ENCODE measurements at regions not wholly inside any gene's neighbourhood (a gene's known extent, or its start where the extent isn't known, plus 50 kb on each side); places are given as distances from the start of the nearest gene placed in this dataset.

DNA sequence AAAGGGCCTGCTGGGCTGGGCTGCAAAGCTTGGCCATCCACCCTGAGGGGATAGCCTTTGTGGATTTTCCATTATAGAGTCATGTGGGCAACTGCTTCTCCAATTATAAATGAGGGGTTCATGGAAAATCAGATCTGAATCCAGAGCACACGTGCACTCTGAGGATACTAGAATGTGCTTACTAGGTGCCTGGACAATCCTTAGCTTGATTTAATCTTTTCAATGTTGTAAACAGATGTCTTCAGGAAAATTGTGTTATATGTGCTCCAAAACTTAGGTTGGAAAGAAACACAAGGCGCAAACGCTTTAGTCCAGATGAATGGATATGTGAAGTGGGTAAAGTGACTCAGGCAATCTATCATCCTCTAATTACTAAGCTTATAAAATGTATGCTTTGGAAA lies 92.0 kb downstream of the SLC17A6 start:
- no peak overlapping the region for H2BK120ac ChIP-seq (ENCODE audit: low read depth, low read length)
- H2AK5ac ChIP-seq (ENCODE audit: low read length): no peak overlapping the region
- no peaks in the 10 kb centered on the region for H3K27me3 ChIP-seq (ENCODE audit: insufficient read depth, low read length, poor library complexity)
- no peak overlapping the region for H3K9ac ChIP-seq (ENCODE audit: low read length)
- no peaks in the 10 kb centered on the region for H3K79me2 ChIP-seq (ENCODE audit: control insufficient read depth, insufficient read depth, low read length)
- H4K8ac ChIP-seq (ENCODE audit: low read depth, low read length): no peak overlapping the region
- no peaks in the 10 kb centered on the region for H3K79me1 ChIP-seq (ENCODE audit: low read length)
- H2BK5ac ChIP-seq (ENCODE audit: low read length): no peak overlapping the region
- no CpG with 5 or more reads among the region's 3 CpGs for WGBS (ENCODE audit: extremely low coverage, insufficient coverage, low lambda C conversion rate)
- no peak overlapping the region for H3K27ac ChIP-seq (ENCODE audit: low read depth, low read length)
- H4K5ac ChIP-seq (ENCODE audit: low read length): no peak overlapping the region
- H3K4me3 ChIP-seq (ENCODE audit: low read length): no peak overlapping the region
- DNase-seq: no peak
- no peak overlapping the region for H3K18ac ChIP-seq (ENCODE audit: low read length)
- no peak overlapping the region for H3K4me2 ChIP-seq (ENCODE audit: low read length)
- H3K4me1 ChIP-seq (ENCODE audit: control insufficient read depth, low read depth, low read length): no peaks in the 10 kb centered on the region
- H3K56ac ChIP-seq (ENCODE audit: low read length): no peak overlapping the region
- H2BK15ac ChIP-seq (replicated peaks; ENCODE audit: low read depth): no peak overlapping the region
- H3K4ac ChIP-seq (ENCODE audit: low read depth, low read length): no peak overlapping the region
- H3K36me3 ChIP-seq (ENCODE audit: control insufficient read depth, insufficient read depth, low read length): no peaks in the 10 kb centered on the region
- H3K23ac ChIP-seq (ENCODE audit: low read length): no peak overlapping the region
